Epidermal melanocyte (primary cell): ENCODE measurements at regions not wholly inside any gene's neighbourhood (a gene's known extent, or its start where the extent isn't known, plus 50 kb on each side); places are given as distances from the start of the nearest gene placed in this dataset.

Experiments
- DNase-seq: peaks from one replicate; pipeline ENCODE4 v3.0.0; 2011; ENCODE audit warnings: low spot score; ENCODE audit not compliant: insufficient read length

- DNase-seq = no peak
Observed at GRCh38 chr13:111637365-111637764, 316.9 kb downstream of the TEX29 start.

DNA sequence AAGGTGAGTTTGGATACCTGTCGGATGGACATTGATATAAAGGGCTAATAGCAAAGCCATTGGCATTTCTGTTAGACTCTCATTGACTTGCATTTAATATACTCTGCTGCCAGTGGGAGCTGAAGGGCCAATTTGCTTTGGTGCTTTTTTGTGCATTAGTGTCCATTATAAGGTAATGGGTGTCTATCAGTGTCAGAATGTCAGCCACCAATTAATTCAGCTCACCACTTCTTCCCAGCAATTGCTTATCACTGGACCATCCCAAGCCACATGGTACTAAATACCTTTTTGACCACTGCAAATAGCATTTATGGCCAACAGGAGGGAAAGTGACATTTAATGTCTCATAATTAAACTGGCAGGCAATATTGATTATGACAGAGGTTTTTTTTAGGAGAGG is 317.8 kb downstream of the TEX29 start:
- no peak for DNase-seq

DNA sequence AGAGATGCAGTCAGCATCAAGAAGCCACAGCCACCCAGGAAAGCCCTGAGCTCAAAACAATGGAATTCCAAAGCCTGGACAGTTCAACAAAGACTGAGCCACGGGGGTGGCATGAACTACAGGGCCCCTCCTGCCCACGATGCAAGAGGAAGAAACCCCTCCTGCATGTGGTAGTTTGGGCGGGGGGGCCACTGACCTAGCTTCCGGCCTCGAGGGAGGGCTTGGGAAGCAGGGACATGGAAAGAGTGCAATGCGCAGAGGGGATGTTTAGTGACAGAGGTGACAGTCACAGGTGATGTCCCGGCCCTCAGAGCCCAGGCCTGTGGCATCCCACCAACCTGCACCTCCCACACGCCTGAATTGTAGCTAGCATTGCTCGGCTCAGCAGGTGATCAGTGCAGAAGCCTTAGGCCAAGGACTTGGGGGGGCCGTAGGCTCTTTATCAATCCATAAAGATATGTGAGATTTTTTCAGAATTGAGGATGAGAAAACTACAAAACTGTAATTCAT is 318.8 kb downstream of the TEX29 start:
- no peak for DNase-seq

- DNase-seq = no peak
Observed at GRCh38 chr13:111640006-111640405, 319.6 kb downstream of the TEX29 start.

GRCh38 chr13:111640476-111640875 is 320.0 kb downstream of the TEX29 start:
- DNase-seq = no peak

DNA sequence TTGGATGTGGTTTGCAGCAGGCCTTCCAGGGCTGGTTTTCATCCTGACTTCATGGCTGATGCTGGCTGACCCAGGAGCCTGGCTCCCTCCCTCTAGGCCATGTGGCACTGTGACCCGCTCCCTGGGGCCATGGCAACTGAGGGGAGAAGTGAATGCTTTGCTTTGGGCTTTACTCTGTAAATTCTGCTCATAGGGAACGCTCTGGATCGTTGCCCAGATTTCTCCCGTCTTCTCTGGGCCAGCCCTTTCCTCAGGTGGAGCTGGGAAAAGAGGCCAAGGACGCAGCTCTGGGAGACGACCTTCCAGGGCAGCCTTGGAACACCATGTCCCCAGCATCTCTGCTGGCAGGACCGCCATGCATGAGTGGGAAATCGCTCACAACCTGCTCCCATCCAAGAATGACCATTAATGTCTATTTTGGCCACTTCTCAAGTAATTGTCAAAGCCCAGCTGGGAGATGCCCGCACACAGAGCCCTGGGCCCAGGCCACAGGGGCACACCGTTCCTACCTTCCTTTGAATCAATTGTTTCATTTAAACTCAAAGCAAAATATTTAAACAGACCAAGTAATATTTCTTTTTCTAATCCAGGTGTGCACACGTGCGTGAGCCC is 321.8 kb downstream of the TEX29 start:
- DNase-seq = no peak

DNA sequence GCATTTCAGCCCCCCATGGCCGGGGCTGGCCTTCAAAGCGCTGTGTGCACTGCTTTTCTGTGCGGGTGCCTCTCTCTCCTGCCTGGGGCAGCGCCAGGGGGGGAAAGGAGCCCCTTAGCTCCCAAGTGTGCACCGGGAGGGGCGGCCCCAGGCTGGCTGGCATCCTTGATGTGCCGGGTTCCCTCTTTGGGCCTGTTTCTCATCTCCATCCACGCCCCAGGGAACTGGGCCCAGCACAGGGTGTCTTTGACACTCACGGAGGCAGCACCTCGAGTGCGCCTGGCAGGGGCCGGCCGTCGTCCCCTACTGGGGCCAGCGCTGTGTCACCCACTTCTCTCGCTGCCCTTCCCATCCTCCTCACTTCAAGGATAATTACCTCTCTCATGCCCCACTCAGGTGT is 324.3 kb downstream of the TEX29 start:
- no peak for DNase-seq

- DNase-seq = no peak
Observed at GRCh38 chr13:111645198-111645597, 324.8 kb downstream of the TEX29 start.

- DNase-seq = no peak
Observed at GRCh38 chr13:111645598-111646455, 325.4 kb downstream of the TEX29 start.

DNA sequence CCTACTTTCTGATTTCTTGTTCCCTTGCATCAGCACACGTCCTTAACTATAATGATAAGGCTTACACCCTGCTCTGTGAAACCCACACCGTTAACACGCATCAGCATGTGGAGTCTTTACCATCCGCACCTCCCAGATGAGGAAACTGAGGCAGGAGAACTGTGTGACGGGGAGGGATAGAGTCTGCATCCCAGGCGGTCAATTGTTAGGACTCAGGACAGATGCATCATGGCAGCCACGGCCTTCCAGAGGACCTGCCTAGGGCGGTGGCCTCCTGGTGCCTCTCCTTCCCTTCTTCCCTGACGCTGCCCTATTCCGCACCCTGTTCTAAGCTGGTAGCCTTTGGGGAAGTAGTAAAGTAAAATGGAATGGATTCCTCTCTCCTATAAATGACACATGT is 326.0 kb downstream of the TEX29 start:
- DNase-seq = no peak

GRCh38 chr13:111648885-111649284 is 328.4 kb downstream of the TEX29 start:
- no peak for DNase-seq

- DNase-seq = no peak
Observed at GRCh38 chr13:111650626-111651025, 330.2 kb downstream of the TEX29 start.

DNA sequence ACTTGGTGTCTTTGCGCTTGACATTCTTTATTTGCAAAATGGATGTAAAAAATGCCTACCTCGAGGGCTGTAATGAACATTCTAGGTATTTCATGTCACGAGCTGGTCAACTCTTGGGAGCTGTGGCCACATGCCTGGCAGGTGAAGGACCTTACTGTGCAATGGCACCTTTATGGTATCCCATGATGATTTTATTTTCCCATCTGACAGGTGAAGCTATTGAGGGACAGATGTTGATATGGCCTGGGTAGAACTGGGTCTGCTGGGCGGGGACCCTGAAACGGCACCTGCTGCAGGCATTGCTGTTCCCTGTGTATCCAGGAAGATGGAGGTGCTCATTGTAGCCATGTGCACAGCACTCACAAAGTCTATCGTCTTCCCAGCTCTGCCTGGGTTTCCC is 332.2 kb downstream of the TEX29 start:
- no peak for DNase-seq

- DNase-seq = no peak
Observed at GRCh38 chr13:111654531-111654930, 334.1 kb downstream of the TEX29 start.

- no peak for DNase-seq
Observed at GRCh38 chr13:111656439-111656838, 336.0 kb downstream of the TEX29 start.

DNA sequence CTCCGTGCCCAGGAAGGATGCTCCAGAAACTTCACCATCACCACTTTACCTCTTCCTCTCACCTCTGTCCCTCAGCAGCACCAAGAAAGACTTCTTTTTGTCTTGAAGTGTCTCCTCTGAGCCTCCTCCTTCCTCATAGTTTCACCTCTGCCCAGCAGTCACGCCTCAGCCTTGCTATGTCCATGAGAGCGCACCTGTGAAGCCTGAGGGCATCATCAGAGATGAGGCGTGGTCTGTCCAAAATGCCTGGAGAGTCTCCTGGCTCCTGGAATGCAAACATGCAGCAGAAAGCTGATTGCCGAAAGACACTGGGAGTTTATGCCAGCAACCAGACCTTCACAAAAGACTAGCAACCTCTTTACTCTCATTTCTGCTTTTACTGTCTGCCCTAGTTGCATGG is 336.6 kb downstream of the TEX29 start:
- no peak for DNase-seq

GRCh38 chr13:111658145-111659100 is 338.0 kb downstream of the TEX29 start:
- DNase-seq = no peak

DNA sequence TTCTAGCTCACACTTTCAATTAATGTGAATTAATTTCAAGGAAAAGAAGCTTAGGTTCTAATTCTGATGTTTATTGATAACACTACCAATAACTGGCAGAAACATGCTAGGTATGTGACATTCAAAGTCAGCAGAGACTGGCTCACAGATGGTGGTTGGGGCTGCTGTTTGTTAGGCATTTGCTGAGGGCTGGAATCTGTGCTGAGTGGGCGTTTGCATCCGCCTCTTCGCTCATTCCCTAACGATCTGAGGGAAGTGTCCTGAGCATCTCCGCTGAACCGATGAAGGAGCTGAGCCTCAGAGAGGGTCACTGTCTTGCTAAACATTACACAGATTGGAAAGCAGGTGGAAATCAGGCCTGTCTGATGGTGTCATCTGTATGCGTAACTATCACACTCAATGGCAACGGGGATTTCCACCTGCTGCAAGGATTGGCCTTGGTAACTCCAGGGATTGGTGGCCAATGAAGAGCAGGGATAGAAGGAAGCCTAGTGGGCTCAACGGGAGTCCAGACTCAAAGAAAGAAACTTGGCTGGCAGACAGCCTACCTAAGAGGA is 338.9 kb downstream of the TEX29 start:
- DNase-seq = no peak

- no peak for DNase-seq
Observed at GRCh38 chr13:111659842-111660241, 339.4 kb downstream of the TEX29 start.

- no peak for DNase-seq
Observed at GRCh38 chr13:111661052-111661451, 340.6 kb downstream of the TEX29 start.

GRCh38 chr13:111661776-111662175 is 341.3 kb downstream of the TEX29 start:
- DNase-seq = no peak
